HCEC 1CT (cell line): ENCODE measurements at regions not wholly inside any gene's neighbourhood (a gene's known extent, or its start where the extent isn't known, plus 50 kb on each side); places are given as distances from the start of the nearest gene placed in this dataset.

Source experiments
- DNase-seq: peaks from one replicate; pipeline ENCODE4 v3.0.0-alpha.2; 2017

DNA sequence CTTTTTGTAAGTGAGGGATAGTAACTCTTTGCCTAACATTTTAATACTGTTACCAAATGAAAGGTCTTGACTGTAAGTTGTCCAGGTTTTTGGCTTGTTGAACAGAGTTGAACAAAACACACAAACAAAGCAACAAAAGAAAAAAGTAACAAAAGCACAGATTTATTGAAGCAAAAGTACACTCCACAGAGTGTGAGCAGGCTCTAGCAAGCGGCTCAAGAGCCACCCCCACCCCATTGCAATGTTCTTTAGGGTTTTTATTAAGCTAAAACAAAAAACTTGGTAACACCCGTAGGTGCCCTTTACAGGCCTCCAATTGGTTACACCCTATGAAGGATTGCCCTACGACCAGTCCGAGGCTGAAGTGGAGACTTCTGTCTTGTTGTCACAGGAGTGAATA lies 197.4 kb upstream of the MAP3K1 start:
- no peak for DNase-seq

DNA sequence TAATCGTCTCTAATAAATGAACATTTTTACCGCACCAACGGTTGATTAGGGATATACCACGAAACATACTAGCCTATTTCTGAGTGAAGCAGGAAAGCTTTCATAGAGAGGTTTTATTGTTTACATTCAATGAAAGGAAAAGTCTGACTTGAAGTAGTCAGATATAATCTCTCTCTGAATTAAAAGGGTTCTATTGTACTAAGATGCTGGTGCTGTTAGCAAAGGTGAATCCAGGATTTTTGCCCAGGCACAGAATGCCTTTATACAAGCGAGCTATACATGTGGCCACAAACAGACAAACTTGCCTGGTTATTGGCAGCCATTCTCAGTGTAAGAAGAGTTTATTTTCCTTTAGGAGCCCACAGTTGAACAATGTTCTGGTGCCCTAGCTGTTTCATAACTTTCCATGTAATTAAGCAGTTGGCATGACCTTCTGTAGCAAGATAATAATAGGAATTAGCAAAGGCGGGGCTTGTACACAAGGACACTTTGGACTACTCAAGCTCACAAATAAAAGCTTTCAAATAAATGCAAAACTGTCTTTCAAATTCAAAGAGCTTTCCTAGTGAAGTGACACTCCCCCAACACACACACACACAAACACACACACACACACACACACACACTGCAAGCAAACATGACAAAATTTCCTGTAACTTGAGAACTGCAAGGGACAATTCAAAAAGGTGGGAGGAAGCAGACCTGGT lies 198.7 kb upstream of the MAP3K1 start:
- DNase-seq = no peak

DNA sequence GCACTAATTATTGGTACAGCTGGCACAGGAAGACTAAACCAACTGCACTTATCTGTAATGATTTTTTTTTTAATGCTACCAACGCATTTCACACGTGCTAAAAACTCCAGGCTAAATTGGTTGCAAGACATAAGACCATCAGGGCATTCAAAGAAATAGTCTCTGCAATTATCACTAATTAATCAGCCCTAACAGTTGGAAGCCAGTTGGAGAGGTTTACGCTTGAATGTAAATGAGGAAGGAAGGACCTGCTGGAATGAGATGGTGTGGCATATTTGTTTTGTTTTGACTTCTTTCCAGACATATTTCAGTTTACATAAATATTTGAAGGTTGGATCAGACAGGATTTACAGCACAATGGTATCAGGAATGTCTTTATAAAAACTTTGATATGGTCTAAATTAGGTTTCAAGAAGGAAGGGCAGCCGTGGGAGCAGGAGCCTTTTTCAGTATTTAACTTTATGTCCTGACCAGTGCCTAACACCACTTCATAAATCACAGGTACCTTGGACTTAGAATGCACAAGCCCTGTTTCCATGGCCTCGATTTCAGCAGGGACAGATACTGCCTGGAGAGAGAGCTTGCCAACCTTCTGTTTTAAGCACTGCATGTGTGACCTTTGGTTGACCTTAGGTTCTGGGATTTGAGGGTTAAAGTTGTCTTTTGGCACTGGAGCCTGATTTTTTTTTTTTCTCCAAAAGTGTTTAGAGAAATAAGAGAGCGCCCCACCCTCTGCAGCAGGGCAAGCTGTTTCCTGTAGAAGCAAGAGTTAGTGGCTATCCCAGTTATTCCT lies 199.8 kb upstream of the MAP3K1 start:
- DNase-seq = no peak

DNA sequence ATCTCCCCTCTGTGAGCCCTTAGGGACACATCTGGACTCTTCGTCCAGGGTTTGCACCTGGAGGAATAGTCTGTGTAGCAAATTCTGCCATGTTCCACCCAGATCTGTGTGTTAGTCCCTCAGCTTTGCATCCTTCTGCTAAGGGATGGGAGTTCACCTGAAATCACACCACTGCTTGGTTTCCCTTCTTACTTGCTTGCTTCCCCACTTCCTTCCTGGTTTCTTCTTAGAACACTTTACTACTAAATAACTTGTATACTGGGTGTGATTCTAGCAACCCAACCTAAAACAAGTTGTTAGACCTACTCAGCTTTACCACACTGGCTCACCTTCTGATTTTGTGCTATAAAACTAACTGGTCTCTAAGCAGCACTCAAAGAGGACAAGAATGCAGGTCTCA lies 202.6 kb upstream of the MAP3K1 start:
- DNase-seq = no peak

DNA sequence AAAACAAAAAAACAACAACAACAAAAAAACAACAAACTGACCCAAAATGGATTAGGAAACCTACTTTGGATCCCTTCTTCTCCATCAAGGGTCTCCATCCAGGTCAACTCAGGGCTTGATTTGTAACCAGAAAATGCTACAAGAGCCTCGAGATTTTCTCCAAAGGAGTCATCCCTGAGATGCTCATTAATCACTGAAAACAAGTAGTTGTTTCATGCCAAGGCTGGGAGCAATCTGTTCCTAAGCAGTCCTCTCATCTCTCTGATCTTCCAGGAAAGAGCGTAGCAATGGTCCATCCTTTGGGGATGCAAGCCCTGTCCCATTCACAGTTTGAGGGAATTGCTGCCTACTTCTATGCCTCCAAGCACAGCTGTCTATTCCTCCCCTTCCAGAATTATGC lies 203.0 kb upstream of the MAP3K1 start:
- no peak for DNase-seq

DNA sequence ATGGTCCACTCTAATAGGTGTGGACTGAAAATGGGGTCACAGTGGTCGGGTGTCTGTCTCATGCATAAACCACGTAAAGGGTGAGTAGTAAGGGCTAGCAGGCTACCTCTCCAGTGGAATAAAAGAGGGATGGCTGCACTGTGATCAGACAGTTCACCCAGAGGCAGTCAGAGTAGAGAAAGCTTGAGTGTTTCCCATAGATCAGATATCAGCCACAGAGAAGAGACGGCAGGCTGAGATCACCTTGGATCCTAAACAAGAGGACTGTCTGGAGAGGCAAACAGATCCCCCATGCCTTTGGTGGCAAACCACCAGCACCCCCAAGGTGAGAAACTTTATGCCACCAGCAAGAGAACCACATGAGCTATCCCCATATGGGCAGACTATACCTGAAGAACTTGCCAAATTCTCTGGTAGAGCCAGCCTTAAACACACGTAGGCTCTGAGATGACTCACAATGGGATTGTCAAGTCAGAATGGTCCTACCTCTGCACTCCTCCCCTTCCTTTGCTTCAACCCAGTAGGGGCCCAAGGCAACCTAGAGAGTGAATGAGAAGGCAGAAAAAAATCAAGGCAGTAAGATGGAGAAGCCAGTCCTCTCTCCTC lies 205.2 kb upstream of the MAP3K1 start:
- no peak for DNase-seq

DNA sequence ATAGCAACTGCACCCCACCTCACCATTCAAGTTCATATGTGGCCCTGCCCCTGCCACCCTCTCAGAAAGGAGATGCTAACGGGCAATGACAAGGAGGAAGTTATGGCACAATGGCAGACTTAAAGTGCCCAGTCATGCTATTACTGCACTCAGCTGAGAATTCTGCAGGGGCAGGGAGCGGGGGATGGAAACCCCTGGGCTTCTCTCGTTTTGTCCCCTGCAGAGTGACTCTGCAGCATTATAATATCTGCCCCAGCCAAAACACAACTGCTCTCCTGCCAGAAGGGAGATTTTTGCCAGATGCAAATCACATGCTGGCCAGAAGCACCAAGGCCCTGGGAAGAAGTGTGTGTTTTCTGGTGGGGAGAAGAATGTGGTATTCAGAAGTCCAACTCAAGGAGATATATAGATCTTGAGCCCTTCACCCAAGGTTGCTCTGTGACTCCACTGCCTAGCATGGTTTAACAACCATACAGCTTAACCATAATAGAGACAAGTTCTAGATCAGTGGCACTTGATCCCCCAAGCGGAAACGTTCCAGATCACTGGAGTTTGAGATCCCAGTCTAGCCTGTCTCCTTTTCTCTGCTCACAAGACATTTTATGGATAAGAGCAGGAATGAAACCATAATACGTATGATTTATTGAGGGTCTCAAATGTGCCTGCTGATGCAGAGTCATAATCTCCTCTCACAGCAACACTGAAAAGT lies 207.0 kb upstream of the MAP3K1 start:
- DNase-seq = no peak

DNA sequence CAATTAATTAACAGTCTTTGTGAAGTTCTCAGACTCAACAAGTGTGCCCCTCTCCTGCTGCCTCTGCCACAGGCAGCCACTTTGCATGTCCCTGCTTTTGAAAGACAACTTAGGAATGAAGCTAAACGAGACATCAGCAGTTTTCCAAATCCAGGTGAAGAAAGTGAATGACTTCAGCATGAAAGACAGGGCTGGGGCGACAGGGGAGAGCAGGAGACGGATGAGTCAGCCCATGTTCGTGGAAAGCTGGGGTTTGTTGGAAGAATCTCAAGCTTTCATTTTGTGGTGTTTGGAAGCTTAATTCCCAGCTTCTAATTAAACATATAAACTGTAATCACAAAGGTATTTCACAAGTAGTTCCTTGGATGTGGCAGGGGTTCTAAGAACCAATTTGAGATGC lies 207.8 kb upstream of the MAP3K1 start:
- no peak for DNase-seq

DNA sequence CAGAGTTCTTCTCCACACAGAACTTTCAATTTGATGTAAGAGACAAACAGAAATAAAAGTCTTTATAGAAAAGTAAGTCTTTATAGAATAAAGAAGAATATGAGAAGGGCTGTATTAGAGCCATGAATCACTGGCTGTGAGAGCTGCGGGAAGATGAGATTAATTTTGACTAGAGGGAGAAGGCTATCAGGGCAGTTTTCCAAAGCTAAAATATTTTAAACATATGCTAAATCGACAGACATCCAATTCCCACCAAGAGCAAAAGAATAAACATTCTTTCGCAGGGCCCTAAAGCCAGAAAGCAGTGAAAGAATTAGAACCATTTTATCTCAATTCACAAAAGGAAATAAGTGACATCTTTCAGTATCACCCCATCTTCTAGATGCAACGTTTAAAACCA lies 208.3 kb upstream of the MAP3K1 start:
- no peak for DNase-seq

DNA sequence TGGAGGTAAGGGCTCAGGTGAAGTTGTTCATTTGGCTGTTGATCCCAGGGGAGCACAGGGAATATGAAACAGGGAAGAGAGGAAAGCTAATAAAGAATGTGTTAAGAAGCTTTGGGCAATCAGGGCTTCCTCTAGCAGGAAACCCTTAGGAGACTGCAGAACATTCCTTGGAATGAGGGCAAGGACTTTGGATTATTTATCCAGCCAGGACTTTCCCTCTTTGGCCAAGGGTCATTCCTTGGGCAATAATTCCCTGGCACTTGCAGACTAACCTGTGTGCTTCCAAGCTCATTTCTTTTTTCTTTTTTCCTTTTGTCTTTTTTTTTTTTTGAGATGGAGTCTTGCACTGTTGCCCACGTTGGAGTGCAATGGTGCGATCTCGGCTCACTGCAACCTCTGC lies 209.2 kb upstream of the MAP3K1 start:
- DNase-seq = no peak

DNA sequence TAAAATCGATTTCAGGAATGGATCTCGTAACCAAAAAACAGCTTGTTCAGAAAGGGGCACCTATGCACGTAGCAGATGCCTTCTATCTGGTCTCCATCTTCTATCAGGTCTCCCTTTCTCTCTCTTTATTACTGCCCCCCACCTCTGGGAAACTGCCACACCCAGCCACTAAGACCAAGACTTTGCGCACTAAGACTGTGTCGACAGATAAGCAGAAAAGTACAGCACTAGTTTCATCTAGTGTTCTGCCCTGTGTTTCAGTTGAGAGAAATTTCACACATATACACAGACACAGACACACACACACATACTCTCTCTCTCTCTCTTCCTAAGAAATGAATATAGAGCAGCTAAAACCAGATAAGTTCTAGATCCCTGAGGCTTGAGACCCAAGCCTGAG lies 210.1 kb upstream of the MAP3K1 start:
- no peak for DNase-seq

DNA sequence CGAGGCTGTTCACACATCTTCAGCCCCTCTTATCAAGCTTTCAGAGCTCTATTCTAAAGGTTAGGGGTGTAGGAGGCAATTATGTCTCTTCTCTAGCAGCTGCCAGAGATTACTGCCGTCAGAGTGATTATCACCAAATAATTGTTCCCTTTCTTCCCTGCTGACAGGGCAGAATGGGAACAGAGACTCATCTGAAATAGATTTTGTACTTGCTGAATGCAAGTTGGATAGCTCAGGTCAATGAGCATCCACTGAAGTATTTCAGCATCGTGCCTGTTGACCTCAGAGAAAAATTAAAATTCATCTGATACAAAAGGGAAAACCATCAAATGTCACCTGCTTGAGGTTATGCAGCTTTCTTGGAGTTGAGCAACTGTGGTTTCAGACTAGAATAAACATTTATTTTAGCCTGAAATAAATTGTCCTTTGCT lies 213.7 kb upstream of the MAP3K1 start:
- DNase-seq = no peak

DNA sequence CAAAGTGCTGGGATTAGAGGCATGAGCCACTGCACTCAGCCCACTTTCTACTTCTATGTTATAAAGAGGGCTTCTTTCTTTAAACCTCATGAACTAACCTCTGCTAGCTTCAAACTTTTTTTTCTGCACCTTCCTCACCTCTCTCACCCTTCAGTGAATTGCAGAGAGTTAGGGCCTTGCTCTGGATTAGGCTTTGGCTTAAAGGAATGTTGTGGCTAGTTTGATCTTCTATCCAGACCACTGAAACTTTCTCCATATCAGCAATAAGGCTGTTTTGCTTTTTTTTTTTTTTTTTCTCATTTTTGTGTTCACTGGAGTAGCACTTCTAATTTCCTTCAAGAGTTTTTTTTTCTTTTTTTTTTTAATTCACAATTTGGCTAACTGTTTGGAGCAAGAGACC lies 216.4 kb upstream of the MAP3K1 start:
- no peak for DNase-seq

DNA sequence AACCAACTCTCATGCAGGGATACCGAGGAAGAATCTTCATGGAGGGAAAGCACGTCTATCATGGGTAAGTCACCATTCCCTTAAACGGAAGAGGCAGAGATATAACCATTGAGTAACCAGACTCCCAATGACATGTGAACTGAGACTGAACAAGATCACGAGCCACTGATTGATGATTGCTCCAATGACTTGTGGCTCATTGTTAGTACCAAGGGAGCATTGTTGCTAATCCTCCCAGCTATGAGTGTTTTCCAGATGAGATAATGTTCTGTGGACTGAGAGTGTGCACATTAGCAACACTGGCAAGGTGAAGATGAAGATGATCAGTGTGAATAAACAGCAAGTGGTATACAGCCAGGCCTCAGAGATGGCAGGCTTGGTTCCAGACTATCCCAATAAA lies 219.2 kb upstream of the MAP3K1 start:
- no peak for DNase-seq

DNA sequence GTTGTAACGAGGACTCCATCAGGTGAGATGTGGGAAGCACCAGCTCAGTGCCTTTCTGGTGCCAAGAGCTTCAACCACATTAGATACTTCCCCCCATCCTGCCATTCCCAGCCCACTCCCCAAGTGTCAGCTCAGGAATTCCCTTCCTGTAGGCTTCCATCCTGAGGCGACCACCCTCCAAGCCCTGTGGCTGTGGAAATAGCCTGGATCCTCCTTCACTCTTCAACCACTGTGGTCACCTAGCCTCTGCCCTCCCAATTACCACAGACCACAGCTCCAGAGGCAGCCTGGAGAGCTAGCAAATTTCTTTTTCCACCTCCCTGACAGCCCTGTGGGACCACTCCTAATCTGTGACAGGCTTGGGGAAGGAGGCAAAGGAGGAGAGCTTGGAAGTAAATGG lies 219.8 kb upstream of the MAP3K1 start:
- no peak for DNase-seq

DNA sequence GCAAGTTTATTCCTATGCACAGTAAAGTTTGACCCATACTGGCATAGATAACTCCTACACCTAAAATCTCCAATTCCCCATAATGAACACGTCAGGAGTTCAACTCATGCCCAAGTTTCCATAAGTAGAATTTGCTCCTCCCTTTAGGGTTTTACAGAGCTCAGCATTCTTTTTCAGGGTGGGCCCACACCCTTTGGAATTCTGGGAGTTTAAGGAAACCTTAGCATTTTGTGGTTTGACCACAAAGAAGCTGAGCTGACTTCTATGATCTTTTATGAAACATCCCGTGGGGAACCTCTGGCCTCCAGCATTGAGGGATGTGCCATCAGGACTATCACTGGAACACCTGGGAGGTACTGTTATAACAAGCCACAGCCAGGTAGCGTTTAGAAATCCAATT lies 220.6 kb upstream of the MAP3K1 start:
- no peak for DNase-seq

DNA sequence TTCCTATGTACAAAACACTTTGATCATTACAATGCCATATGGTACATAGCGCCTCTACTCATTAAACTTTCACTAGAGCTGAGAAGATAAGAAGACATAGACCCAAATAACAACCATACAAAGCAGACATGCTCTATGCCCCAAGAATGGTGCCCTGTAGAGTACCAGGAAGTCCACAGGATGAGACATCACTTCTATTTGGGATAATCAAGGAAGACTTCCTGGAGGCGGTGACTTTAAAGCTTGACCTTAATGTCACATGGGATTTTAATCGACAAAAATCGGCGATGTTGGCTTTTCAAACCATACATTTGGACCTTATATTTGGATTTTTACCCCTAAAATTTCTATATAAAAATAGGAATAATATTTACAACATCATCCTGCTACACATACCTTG lies 224.3 kb upstream of the MAP3K1 start:
- DNase-seq = no peak

DNA sequence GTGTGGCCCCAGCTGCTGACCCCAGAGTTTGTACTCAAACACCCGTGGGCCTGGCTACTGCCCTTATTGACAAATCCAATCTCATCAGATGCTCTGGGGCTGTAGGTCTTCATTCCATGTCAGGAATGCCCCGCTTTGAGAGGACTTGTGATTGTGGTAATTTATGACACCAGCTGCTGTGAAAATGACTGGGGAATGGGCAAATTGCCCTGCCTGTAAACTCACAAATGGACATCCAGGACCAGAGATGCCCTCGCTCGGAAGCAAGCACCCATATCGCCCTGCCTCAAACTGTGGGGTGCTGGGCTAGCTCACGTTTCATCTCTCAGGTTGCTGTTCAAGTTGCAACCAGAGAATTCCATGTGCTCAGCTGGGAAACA lies 225.9 kb upstream of the MAP3K1 start:
- no peak for DNase-seq

DNA sequence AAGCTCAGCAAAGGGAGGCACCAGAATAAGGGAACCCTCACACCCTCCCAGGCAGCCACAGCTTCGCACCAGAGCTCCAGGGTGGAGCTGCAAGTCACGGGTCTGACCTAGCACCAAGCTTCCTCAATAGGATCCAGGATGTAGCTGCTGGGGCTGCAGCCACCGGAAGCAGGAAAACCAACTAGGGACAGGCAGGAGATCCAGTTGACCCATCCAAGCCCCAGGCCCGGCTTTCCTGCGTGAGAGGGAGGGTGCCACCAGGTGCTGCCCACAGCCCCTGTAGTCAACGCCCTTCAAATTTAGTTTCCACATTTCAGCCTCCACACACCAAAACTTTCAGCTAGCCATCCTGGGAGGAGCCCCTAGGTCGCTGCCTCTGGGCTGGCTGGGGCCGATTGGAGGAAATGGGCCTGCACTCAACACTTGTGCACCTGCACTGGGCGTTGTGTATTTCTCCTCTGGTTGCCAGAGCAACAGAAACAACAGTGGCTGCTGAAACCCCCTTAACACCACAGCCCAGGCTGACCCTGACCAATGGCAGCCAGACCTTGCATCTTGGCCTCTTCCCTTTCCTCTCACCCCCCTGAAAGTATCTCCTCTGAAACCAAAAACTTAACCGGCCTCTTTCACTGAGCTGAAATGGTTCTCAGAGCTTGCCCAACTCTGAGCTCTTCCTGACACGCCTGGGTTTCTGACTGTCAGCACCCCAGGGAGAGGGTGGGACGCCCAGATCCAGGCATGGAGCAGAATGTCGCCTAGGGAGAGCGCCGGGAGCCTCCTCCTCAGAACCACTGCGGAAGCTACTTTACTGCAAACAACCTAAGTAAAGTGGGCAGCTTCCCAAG lies 226.5 kb upstream of the MAP3K1 start:
- DNase-seq = no peak

DNA sequence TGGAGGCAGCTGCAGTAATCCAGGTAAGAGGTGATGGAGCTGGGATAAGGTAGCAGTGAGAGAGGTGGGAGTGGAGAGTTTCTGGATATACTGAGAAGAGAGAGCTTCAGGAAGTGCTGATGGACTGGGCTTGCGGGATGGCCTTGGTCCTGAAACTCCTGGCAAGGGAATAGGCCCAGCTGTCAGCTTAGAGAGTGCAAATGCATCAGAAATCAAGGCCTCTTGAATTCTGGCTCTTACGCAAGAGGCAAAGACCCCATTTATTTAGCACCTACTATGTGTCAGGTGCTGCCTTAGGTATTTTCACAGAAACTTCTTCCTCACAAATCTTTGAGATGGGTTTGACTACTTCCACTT lies 227.2 kb upstream of the MAP3K1 start:
- no peak for DNase-seq

DNA sequence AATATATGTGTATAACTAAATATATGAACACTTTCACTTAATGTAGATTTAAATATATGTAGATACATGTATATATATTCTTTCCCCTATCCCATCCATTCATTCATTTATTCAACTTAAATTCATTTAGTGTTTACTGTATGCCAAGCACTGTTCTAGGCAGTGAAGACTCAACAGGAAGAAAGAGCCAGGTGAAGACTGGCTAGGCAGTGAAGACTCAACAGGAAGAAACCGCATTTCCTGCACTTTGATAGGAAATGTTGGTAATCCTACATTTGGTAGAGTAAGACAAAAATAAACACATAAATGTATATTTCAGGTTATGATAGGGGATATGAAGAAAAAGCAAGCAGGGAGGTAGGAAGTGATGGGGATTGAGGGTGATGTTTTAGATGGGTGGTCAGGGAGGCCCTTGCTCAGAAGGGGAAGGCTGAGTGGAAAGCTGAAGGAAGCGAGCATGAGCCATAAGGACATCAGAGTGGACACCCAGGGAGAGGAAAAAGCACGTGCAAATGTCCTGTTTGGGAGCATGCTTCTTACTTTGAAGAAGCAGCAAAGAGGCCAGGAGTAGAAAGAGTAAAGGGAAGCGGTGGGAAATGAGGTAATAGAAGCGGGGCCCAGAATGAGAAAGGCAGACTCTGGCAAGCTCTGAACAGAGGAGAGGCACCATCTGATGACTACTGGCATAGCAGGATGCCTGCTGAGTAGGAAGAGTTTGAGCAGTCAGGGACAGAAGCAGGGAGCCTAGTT lies 227.8 kb upstream of the MAP3K1 start:
- no peak for DNase-seq
